Loucy (cell line): ENCODE measurements at regions not wholly inside any gene's neighbourhood (a gene's known extent, or its start where the extent isn't known, plus 50 kb on each side); places are given as distances from the start of the nearest gene placed in this dataset.

Source experiments
- EZH2phosphoT487 ChIP-seq: fragments of 200-600 bp; IDR thresholded peaks from 2 replicates; pipeline ENCODE4 v1.6.1; 2018; ENCODE audit warnings: antibody characterized with exemption, mild to moderate bottlenecking, moderate library complexity, borderline replicate concordance
- TF ChIP-seq, protein P1 (sequence below): fragments of 200-600 bp; sonication (generic); conservative IDR thresholded peaks from 2 replicates; pipeline ENCODE4 v1.5.1; 2014; ENCODE audit warnings: mild to moderate bottlenecking, antibody characterized with exemption, low read length

DNA sequence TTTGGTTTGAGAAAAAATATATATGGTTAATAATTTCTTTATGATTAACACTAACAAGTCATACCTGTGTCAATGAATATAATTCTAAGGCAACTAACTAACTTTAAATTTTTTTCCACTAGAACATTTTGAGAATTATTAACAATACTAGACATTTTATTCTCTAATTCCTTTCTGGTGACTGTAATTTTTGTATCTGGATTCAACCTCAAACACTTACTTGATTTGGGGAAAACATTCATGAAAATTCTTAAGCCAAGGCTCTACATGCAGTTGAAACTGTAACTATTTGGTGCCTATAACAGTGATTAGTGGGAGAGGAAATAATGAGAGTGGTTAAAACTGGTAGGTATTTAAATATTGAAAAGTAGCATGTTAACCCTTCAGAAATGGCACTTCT is 546.5 kb upstream of the KLHL29 start:
- TF ChIP-seq, protein P1, sequence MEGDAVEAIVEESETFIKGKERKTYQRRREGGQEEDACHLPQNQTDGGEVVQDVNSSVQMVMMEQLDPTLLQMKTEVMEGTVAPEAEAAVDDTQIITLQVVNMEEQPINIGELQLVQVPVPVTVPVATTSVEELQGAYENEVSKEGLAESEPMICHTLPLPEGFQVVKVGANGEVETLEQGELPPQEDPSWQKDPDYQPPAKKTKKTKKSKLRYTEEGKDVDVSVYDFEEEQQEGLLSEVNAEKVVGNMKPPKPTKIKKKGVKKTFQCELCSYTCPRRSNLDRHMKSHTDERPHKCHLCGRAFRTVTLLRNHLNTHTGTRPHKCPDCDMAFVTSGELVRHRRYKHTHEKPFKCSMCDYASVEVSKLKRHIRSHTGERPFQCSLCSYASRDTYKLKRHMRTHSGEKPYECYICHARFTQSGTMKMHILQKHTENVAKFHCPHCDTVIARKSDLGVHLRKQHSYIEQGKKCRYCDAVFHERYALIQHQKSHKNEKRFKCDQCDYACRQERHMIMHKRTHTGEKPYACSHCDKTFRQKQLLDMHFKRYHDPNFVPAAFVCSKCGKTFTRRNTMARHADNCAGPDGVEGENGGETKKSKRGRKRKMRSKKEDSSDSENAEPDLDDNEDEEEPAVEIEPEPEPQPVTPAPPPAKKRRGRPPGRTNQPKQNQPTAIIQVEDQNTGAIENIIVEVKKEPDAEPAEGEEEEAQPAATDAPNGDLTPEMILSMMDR, result no peak
- no peak for TF ChIP-seq EZH2phosphoT487
